ENCODE measurements at regions not wholly inside any gene's neighbourhood (a gene's known extent, or its start where the extent isn't known, plus 50 kb on each side); places are given as distances from the start of the nearest gene placed in this dataset.

- H3K9me3 ChIP-seq (ENCODE audit: control insufficient read depth, insufficient read depth, low read length), result no peaks in the 10 kb centered on the region
- no peaks in the 10 kb centered on the region for H3K36me3 ChIP-seq (ENCODE audit: control insufficient read depth, insufficient read depth, low read length)
- H3K27ac ChIP-seq (ENCODE audit: low read depth, low read length), result no peak overlapping the region
- H3K4me1 ChIP-seq (ENCODE audit: control insufficient read depth, insufficient read depth, low read length), result peaks cover 9% of the 10 kb centered on the region
- peaks cover 2% of the 10 kb centered on the region for H3K27me3 ChIP-seq (ENCODE audit: control insufficient read depth, insufficient read depth, low read length)
- H3K4me3 ChIP-seq (ENCODE audit: low read depth, low read length), result no peak overlapping the region
- 72% methylated on average over 10 of the region's 16 CpGs for WGBS (ENCODE audit: insufficient coverage)
- DNase-seq (ENCODE audit: low read depth in 4 of 6, low spot score in 6 of 6), result no peak
These were observed 158.2 kb upstream of the MYCN start for GRCh38 chr2:15782009-15782751.

GRCh38 chr2:15782769-15783294 is 157.5 kb upstream of the MYCN start:
- Histone ChIP-seq H3K4me3 (ENCODE audit: low read depth, low read length) (no peak overlapping the region), H3K27ac (ENCODE audit: low read depth, low read length) (no peak overlapping the region), H3K4me1 (ENCODE audit: control insufficient read depth, insufficient read depth, low read length) (peaks cover 9% of the 10 kb centered on the region), H3K27me3 (ENCODE audit: control insufficient read depth, insufficient read depth, low read length) (peaks cover 2% of the 10 kb centered on the region), H3K9me3 (ENCODE audit: control insufficient read depth, insufficient read depth, low read length) (no peaks in the 10 kb centered on the region), H3K36me3 (ENCODE audit: control insufficient read depth, insufficient read depth, low read length) (no peaks in the 10 kb centered on the region)
- DNase-seq (ENCODE audit: low read depth in 4 of 6, low spot score in 6 of 6), result no peak
- WGBS (ENCODE audit: insufficient coverage), result 86% methylated on average over 1 of the region's 7 CpGs

GRCh38 chr2:15783489-15783888 is 156.9 kb upstream of the MYCN start:
- Histone ChIP-seq H3K27ac (ENCODE audit: low read depth, low read length) (no peak overlapping the region), H3K4me1 (ENCODE audit: control insufficient read depth, insufficient read depth, low read length) (peaks cover 12% of the 10 kb centered on the region), H3K27me3 (ENCODE audit: control insufficient read depth, insufficient read depth, low read length) (peaks cover 2% of the 10 kb centered on the region), H3K4me3 (ENCODE audit: low read depth, low read length) (no peak overlapping the region), H3K36me3 (ENCODE audit: control insufficient read depth, insufficient read depth, low read length) (no peaks in the 10 kb centered on the region), H3K9me3 (ENCODE audit: control insufficient read depth, insufficient read depth, low read length) (no peaks in the 10 kb centered on the region)
- no peak for DNase-seq (ENCODE audit: low read depth in 4 of 6, low spot score in 6 of 6)
- WGBS (ENCODE audit: insufficient coverage), result 91% methylated on average over 6 of the region's 6 CpGs

GRCh38 chr2:15784106-15784885 is 156.1 kb upstream of the MYCN start:
- Histone ChIP-seq H3K4me1 (ENCODE audit: control insufficient read depth, insufficient read depth, low read length) (peaks cover 13% of the 10 kb centered on the region), H3K27me3 (ENCODE audit: control insufficient read depth, insufficient read depth, low read length) (peaks cover 2% of the 10 kb centered on the region), H3K36me3 (ENCODE audit: control insufficient read depth, insufficient read depth, low read length) (no peaks in the 10 kb centered on the region), H3K4me3 (ENCODE audit: low read depth, low read length) (no peak overlapping the region), H3K9me3 (ENCODE audit: control insufficient read depth, insufficient read depth, low read length) (no peaks in the 10 kb centered on the region), H3K27ac (ENCODE audit: low read depth, low read length) (no peak overlapping the region)
- 90% methylated on average over 12 of the region's 13 CpGs for WGBS (ENCODE audit: insufficient coverage)
- DNase-seq (ENCODE audit: low read depth in 4 of 6, low spot score in 6 of 6), result no peak

GRCh38 chr2:15784886-15785801 is 155.2 kb upstream of the MYCN start:
- no peaks in the 10 kb centered on the region for H3K9me3 ChIP-seq (ENCODE audit: control insufficient read depth, insufficient read depth, low read length)
- 89% methylated on average over 14 of the region's 21 CpGs for WGBS (ENCODE audit: insufficient coverage)
- no peak overlapping the region for H3K4me3 ChIP-seq (ENCODE audit: low read depth, low read length)
- H3K36me3 ChIP-seq (ENCODE audit: control insufficient read depth, insufficient read depth, low read length), result no peaks in the 10 kb centered on the region
- no peak overlapping the region for H3K27ac ChIP-seq (ENCODE audit: low read depth, low read length)
- no peak for DNase-seq (ENCODE audit: low read depth in 4 of 6, low spot score in 6 of 6)
- H3K27me3 ChIP-seq (ENCODE audit: control insufficient read depth, insufficient read depth, low read length), result peaks cover 2% of the 10 kb centered on the region
- peaks cover 12% of the 10 kb centered on the region for H3K4me1 ChIP-seq (ENCODE audit: control insufficient read depth, insufficient read depth, low read length)

- Histone ChIP-seq H3K4me3 (ENCODE audit: low read depth, low read length) (no peak overlapping the region), H3K27me3 (ENCODE audit: control insufficient read depth, insufficient read depth, low read length) (peaks cover 2% of the 10 kb centered on the region), H3K9me3 (ENCODE audit: control insufficient read depth, insufficient read depth, low read length) (no peaks in the 10 kb centered on the region), H3K4me1 (ENCODE audit: control insufficient read depth, insufficient read depth, low read length) (peaks cover 9% of the 10 kb centered on the region), H3K36me3 (ENCODE audit: control insufficient read depth, insufficient read depth, low read length) (no peaks in the 10 kb centered on the region), H3K27ac (ENCODE audit: low read depth, low read length) (no peak overlapping the region)
- no peak for DNase-seq (ENCODE audit: low read depth in 4 of 6, low spot score in 6 of 6)
- 91% methylated on average over 9 of the region's 11 CpGs for WGBS (ENCODE audit: insufficient coverage)
These were observed 154.2 kb upstream of the MYCN start for GRCh38 chr2:15786003-15786654.

- no peaks in the 10 kb centered on the region for H3K36me3 ChIP-seq (ENCODE audit: control insufficient read depth, insufficient read depth, low read length)
- no peak for DNase-seq (ENCODE audit: low read depth in 4 of 6, low spot score in 6 of 6)
- peaks cover 2% of the 10 kb centered on the region for H3K27me3 ChIP-seq (ENCODE audit: control insufficient read depth, insufficient read depth, low read length)
- no peaks in the 10 kb centered on the region for H3K9me3 ChIP-seq (ENCODE audit: control insufficient read depth, insufficient read depth, low read length)
- peaks cover 7% of the 10 kb centered on the region for H3K4me1 ChIP-seq (ENCODE audit: control insufficient read depth, insufficient read depth, low read length)
- WGBS (ENCODE audit: insufficient coverage), result 75% methylated on average over 2 of the region's 2 CpGs
- no peak overlapping the region for H3K27ac ChIP-seq (ENCODE audit: low read depth, low read length)
- no peak overlapping the region for H3K4me3 ChIP-seq (ENCODE audit: low read depth, low read length)
These were observed 153.4 kb upstream of the MYCN start for GRCh38 chr2:15786901-15787300.

GRCh38 chr2:15787535-15788454 is 152.6 kb upstream of the MYCN start:
- peaks cover 4% of the 10 kb centered on the region for H3K4me1 ChIP-seq (ENCODE audit: control insufficient read depth, insufficient read depth, low read length)
- H3K27me3 ChIP-seq (ENCODE audit: control insufficient read depth, insufficient read depth, low read length), result no peaks in the 10 kb centered on the region
- no peaks in the 10 kb centered on the region for H3K36me3 ChIP-seq (ENCODE audit: control insufficient read depth, insufficient read depth, low read length)
- 100% methylated on average over 2 of the region's 3 CpGs for WGBS (ENCODE audit: insufficient coverage)
- no peak overlapping the region for H3K27ac ChIP-seq (ENCODE audit: low read depth, low read length)
- H3K9me3 ChIP-seq (ENCODE audit: control insufficient read depth, insufficient read depth, low read length), result no peaks in the 10 kb centered on the region
- no peak for DNase-seq (ENCODE audit: low read depth in 4 of 6, low spot score in 6 of 6)
- no peak overlapping the region for H3K4me3 ChIP-seq (ENCODE audit: low read depth, low read length)

All from spinal cord (tissue), 9 donors.